ENCODE measurements at regions not wholly inside any gene's neighbourhood (a gene's known extent, or its start where the extent isn't known, plus 50 kb on each side); places are given as distances from the start of the nearest gene placed in this dataset.

DNA sequence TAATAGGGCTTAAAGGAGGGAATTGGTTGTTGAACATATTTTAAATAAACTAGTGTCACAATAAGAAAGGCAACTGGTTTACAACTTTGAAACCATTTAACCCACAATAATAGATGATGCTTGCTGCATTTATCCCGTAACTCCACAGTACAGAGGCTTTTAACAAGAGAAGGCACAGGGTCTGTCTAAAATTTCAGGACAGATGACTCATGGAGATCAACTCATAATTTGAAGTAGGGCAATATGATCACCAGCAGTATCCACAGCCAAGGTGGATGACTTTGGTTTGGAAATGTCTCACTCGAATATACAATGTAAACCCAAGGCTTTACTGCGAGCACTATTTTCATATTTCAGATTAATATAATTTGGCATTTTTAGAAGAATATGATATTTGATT lies 340.2 kb downstream of the LRIG3 start:
- POLR2A ChIA-PET (ENCODE audit: low non-redundant PET), result no interaction called here
- H3K27ac ChIP-seq, result no peak overlapping the region
- TF ChIP-seq, protein P1, sequence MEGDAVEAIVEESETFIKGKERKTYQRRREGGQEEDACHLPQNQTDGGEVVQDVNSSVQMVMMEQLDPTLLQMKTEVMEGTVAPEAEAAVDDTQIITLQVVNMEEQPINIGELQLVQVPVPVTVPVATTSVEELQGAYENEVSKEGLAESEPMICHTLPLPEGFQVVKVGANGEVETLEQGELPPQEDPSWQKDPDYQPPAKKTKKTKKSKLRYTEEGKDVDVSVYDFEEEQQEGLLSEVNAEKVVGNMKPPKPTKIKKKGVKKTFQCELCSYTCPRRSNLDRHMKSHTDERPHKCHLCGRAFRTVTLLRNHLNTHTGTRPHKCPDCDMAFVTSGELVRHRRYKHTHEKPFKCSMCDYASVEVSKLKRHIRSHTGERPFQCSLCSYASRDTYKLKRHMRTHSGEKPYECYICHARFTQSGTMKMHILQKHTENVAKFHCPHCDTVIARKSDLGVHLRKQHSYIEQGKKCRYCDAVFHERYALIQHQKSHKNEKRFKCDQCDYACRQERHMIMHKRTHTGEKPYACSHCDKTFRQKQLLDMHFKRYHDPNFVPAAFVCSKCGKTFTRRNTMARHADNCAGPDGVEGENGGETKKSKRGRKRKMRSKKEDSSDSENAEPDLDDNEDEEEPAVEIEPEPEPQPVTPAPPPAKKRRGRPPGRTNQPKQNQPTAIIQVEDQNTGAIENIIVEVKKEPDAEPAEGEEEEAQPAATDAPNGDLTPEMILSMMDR (conservative IDR thresholded peaks at IDR 0.05; ENCODE audit: low read depth), result no peak
- CTCF ChIA-PET, result no interaction called here
- no peak for DNase-seq (ENCODE audit: low spot score)

DNA sequence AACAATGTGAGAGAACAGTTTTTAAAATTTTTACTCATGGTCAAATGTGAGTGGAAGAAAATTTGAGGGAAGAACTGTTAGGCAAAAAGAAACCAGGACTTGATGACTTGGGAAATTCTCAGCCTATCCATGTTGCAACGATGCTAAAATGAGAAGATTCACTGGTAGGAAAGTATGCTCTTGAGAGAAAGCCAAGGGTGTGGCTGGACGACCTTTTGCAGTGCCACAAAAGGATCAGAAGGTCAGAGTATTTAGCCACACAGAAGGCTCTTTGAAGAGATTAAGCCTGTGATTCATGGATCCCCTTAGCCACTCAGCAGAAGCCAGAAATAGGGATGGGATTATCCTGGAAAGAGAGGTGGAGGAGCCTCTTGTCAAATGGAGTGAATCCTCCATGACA lies 336.8 kb downstream of the LRIG3 start:
- H3K27ac ChIP-seq, result no peak overlapping the region
- TF ChIP-seq, protein P1 (conservative IDR thresholded peaks at IDR 0.05; ENCODE audit: low read depth), result no peak
- POLR2A ChIA-PET (ENCODE audit: low non-redundant PET), result no interaction called here
- CTCF ChIA-PET, result no interaction called here
- DNase-seq (ENCODE audit: low spot score), result no peak

DNA sequence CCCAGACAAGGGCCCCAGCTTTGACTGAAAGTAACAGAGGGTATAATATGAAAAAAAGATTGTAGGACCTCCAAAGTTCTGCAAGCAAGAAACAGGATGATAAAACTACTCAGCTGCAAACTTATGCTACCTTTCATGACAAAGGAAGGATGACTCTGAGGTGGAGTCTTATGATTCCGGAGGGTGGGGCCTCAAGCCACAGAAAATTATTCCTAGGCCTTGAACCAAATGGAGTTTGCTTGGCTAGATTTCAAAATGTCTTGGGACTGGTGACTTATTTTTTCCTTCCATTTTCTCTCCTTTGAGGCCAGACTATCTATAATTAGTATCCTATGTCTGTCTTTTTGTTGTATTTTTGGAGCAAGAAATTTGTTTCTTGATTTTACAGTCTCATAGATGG lies 336.4 kb downstream of the LRIG3 start:
- TF ChIP-seq, protein P1 (conservative IDR thresholded peaks at IDR 0.05; ENCODE audit: low read depth), result no peak
- POLR2A ChIA-PET (ENCODE audit: low non-redundant PET), result no interaction called here
- CTCF ChIA-PET, result no interaction called here
- DNase-seq (ENCODE audit: low spot score), result no peak
- H3K27ac ChIP-seq, result no peak overlapping the region

DNA sequence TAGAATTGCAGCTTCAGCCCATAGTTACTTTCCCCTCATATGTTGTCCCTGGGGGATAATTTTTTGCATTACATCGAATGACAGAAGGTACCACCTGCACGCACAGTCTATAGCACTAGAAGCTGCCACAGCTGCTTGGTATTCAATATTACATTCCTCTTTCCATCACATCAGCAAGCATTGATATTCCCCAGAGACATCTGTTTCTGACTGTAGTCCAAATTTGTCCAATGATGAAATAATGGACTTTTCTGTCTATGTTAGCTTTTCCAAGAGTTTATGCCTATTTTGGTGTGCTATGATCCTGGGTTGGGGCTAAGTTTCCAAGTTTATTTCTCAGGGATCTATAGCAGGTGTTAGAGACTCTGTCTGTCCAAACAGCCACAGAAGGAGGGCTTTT lies 335.4 kb downstream of the LRIG3 start:
- POLR2A ChIA-PET (ENCODE audit: low non-redundant PET), result no interaction called here
- H3K27ac ChIP-seq, result no peak overlapping the region
- DNase-seq (ENCODE audit: low spot score), result no peak
- CTCF ChIA-PET, result no interaction called here
- TF ChIP-seq, protein P1 (conservative IDR thresholded peaks at IDR 0.05; ENCODE audit: low read depth), result no peak

DNA sequence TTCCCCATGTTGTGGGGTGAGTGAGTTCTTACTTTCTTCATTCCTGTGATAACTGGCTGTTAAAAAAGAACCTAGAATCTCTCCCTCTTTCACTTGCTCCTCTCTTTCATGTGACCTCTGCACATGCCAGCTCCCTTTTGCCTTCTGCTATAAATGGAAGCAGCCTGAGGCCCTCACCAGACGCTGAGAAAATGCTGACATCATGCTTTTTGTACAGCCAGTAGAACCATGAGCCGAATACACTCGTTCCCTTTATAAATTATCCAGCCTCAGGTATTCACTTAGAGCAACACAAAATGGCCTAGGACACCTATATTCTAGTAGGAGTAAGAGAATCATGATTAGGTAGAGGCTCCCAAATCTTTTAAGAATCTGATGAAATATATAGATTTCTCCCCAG lies 333.5 kb downstream of the LRIG3 start:
- CTCF ChIA-PET, result no interaction called here
- no peak for DNase-seq (ENCODE audit: low spot score)
- POLR2A ChIA-PET (ENCODE audit: low non-redundant PET), result no interaction called here
- H3K27ac ChIP-seq, result no peak overlapping the region
- TF ChIP-seq, protein P1 (conservative IDR thresholded peaks at IDR 0.05; ENCODE audit: low read depth), result no peak

DNA sequence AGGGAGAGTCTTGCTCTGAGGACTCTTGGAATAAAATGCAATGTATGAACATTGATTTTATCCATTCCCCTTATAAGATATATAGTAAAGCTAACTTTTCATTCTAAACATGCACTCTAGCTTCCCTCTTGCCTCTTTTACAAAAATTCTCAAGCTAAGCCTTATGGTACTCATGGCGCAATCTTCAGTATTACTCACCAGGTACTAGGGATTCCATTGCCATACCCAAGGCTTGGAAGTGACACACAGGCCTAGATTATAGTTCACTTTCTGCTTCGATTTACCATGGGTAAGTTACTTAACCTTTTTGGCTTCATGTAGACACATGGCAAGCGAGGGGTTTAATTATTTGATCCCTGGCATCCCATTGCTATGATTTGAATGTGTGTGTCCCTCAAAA lies 331.5 kb downstream of the LRIG3 start:
- H3K27ac ChIP-seq, result no peak overlapping the region
- TF ChIP-seq, protein P1 (conservative IDR thresholded peaks at IDR 0.05; ENCODE audit: low read depth), result no peak
- CTCF ChIA-PET, result no interaction called here
- DNase-seq (ENCODE audit: low spot score), result peak; percentile 23
- POLR2A ChIA-PET (ENCODE audit: low non-redundant PET), result no interaction called here

All from RWPE1 (cell line).